Astrocyte (in vitro differentiated cells and primary cell): ENCODE measurements at regions not wholly inside any gene's neighbourhood (a gene's known extent, or its start where the extent isn't known, plus 50 kb on each side); places are given as distances from the start of the nearest gene placed in this dataset.

Experiments
- EZH2 ChIP-seq: IDR thresholded peaks from 2 replicates; pipeline ENCODE4 v1.6.1; 2012; ENCODE audit warnings: mild to moderate bottlenecking, low read length, inconsistent platforms; ENCODE audit not compliant: insufficient read depth
- TF ChIP-seq, protein P1 (sequence below): IDR thresholded peaks from 2 replicates; pipeline ENCODE4 v1.5.1; 2011; ENCODE audit warnings: low read depth, mild to moderate bottlenecking, inconsistent platforms, low read length, moderate library complexity; ENCODE audit not compliant: insufficient read depth

DNA sequence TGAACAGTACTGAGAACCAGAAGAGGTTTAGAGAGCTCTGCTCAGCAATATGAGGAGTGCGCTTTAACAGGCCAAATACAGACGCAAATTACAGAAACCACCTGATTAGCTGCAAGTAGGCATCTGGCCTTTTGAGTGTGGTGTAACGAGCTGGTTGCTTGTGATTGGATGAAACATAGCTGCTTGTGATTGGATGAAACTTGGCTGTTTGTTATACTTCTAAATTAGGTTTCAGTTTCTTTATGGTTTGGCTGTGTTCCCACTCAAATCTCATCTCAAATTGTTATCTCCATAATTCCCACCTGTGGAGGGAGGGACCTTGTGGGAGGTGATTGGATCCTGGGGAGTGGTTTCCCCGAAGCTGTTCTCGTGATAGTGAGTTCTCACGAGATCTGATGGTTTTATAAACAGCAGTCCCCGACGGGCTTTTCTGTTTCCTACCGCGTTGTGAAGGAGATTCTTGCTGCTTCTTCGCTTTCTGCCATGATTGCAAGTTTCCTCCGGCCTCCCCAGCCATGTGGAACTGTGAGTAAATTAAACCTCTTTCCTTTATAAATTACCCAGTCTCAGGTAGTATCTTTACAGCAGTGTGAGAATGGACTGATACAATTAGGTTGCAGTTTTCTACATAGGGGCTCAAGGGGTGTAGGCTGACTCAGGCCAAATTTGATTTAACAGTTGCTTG is 655.9 kb upstream of the MAN1A1 start:
- TF ChIP-seq, protein P1, sequence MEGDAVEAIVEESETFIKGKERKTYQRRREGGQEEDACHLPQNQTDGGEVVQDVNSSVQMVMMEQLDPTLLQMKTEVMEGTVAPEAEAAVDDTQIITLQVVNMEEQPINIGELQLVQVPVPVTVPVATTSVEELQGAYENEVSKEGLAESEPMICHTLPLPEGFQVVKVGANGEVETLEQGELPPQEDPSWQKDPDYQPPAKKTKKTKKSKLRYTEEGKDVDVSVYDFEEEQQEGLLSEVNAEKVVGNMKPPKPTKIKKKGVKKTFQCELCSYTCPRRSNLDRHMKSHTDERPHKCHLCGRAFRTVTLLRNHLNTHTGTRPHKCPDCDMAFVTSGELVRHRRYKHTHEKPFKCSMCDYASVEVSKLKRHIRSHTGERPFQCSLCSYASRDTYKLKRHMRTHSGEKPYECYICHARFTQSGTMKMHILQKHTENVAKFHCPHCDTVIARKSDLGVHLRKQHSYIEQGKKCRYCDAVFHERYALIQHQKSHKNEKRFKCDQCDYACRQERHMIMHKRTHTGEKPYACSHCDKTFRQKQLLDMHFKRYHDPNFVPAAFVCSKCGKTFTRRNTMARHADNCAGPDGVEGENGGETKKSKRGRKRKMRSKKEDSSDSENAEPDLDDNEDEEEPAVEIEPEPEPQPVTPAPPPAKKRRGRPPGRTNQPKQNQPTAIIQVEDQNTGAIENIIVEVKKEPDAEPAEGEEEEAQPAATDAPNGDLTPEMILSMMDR = no peak
- TF ChIP-seq EZH2 = no peak
